ENCODE measurements at regions not wholly inside any gene's neighbourhood (a gene's known extent, or its start where the extent isn't known, plus 50 kb on each side); places are given as distances from the start of the nearest gene placed in this dataset.

- DNase-seq = no peak
- ATAC-seq (ENCODE audit: insufficient read depth, low read depth) = no peak
- no peaks in the 10 kb centered on the region for H3K4me1 ChIP-seq (ENCODE audit: insufficient read depth, low read length)
- no peak for TF ChIP-seq CTCF (IDR thresholded peaks at IDR 0.05; ENCODE audit: borderline replicate concordance, extremely low read depth, low read length, poor library complexity, severe bottlenecking)
- TF ChIP-seq EZH2 (IDR thresholded peaks at IDR 0.05; ENCODE audit: borderline replicate concordance, low read depth, low read length, severe bottlenecking) = no peak
- no peaks in the 10 kb centered on the region for H3K36me3 ChIP-seq (ENCODE audit: insufficient read depth, low read length)
- no peak overlapping the region for H3K27ac ChIP-seq (ENCODE audit: low read length)
- no peaks in the 10 kb centered on the region for H4K20me1 ChIP-seq (ENCODE audit: insufficient read depth, low read length)
- no peak overlapping the region for H3K4me2 ChIP-seq (ENCODE audit: insufficient read depth, low read length)
- H3K9me3 ChIP-seq (ENCODE audit: insufficient read depth, low read length, severe bottlenecking) = no peaks in the 10 kb centered on the region
- H3K4me3 ChIP-seq (ENCODE audit: low read depth in 1 of 2, low read length in 2 of 2) = no peak overlapping the region
- H3K9ac ChIP-seq (ENCODE audit: low read depth, low read length) = no peak overlapping the region
- no peaks in the 10 kb centered on the region for H3K79me2 ChIP-seq (ENCODE audit: insufficient read depth, low read length)
- H2AFZ ChIP-seq (ENCODE audit: low read depth, low read length) = no peak overlapping the region
- no peaks in the 10 kb centered on the region for H3K27me3 ChIP-seq (ENCODE audit: insufficient read depth, low read length, poor library complexity)
Measured at GRCh38 chr1:188117436-188117835, 1288.7 kb downstream of the PLA2G4A start.

GRCh38 chr1:188122646-188123045 lies 1293.9 kb downstream of the PLA2G4A start:
- Histone ChIP-seq H3K4me3 (ENCODE audit: low read depth in 1 of 2, low read length in 2 of 2) (no peak overlapping the region), H3K79me2 (ENCODE audit: insufficient read depth, low read length) (no peaks in the 10 kb centered on the region), H3K36me3 (ENCODE audit: insufficient read depth, low read length) (no peaks in the 10 kb centered on the region), H3K27ac (ENCODE audit: low read length) (no peak overlapping the region), H2AFZ (ENCODE audit: low read depth, low read length) (no peak overlapping the region), H3K4me2 (ENCODE audit: insufficient read depth, low read length) (no peak overlapping the region), H3K27me3 (ENCODE audit: insufficient read depth, low read length, poor library complexity) (no peaks in the 10 kb centered on the region), H3K9me3 (ENCODE audit: insufficient read depth, low read length, severe bottlenecking) (no peaks in the 10 kb centered on the region), H3K9ac (ENCODE audit: low read depth, low read length) (no peak overlapping the region), H4K20me1 (ENCODE audit: insufficient read depth, low read length) (no peaks in the 10 kb centered on the region), H3K4me1 (ENCODE audit: insufficient read depth, low read length) (no peaks in the 10 kb centered on the region)
- ATAC-seq (ENCODE audit: insufficient read depth, low read depth) (no peak), DNase-seq (no peak)
- TF ChIP-seq CTCF (IDR thresholded peaks at IDR 0.05; ENCODE audit: borderline replicate concordance, extremely low read depth, low read length, poor library complexity, severe bottlenecking) (no peak), EZH2 (IDR thresholded peaks at IDR 0.05; ENCODE audit: borderline replicate concordance, low read depth, low read length, severe bottlenecking) (no peak)

- H3K4me1 ChIP-seq (ENCODE audit: insufficient read depth, low read length) = no peaks in the 10 kb centered on the region
- H3K4me2 ChIP-seq (ENCODE audit: insufficient read depth, low read length) = no peak overlapping the region
- no peak overlapping the region for H3K4me3 ChIP-seq (ENCODE audit: low read depth in 1 of 2, low read length in 2 of 2)
- H3K27me3 ChIP-seq (ENCODE audit: insufficient read depth, low read length, poor library complexity) = no peaks in the 10 kb centered on the region
- no peak overlapping the region for H2AFZ ChIP-seq (ENCODE audit: low read depth, low read length)
- H3K9ac ChIP-seq (ENCODE audit: low read depth, low read length) = no peak overlapping the region
- no peaks in the 10 kb centered on the region for H3K36me3 ChIP-seq (ENCODE audit: insufficient read depth, low read length)
- no peak for ATAC-seq (ENCODE audit: insufficient read depth, low read depth)
- no peaks in the 10 kb centered on the region for H3K79me2 ChIP-seq (ENCODE audit: insufficient read depth, low read length)
- H3K9me3 ChIP-seq (ENCODE audit: insufficient read depth, low read length, severe bottlenecking) = no peaks in the 10 kb centered on the region
- H3K27ac ChIP-seq (ENCODE audit: low read length) = no peak overlapping the region
- no peak for DNase-seq
- TF ChIP-seq EZH2 (IDR thresholded peaks at IDR 0.05; ENCODE audit: borderline replicate concordance, low read depth, low read length, severe bottlenecking) (no peak), CTCF (IDR thresholded peaks at IDR 0.05; ENCODE audit: borderline replicate concordance, extremely low read depth, low read length, poor library complexity, severe bottlenecking) (no peak)
- no peaks in the 10 kb centered on the region for H4K20me1 ChIP-seq (ENCODE audit: insufficient read depth, low read length)
Measured at GRCh38 chr1:188127507-188127906, 1298.8 kb downstream of the PLA2G4A start.

GRCh38 chr1:188128761-188129160 lies 1300.0 kb downstream of the PLA2G4A start:
- Histone ChIP-seq H4K20me1 (ENCODE audit: insufficient read depth, low read length) (no peaks in the 10 kb centered on the region), H2AFZ (ENCODE audit: low read depth, low read length) (no peak overlapping the region), H3K9me3 (ENCODE audit: insufficient read depth, low read length, severe bottlenecking) (no peaks in the 10 kb centered on the region), H3K4me2 (ENCODE audit: insufficient read depth, low read length) (no peak overlapping the region), H3K4me3 (ENCODE audit: low read depth in 1 of 2, low read length in 2 of 2) (no peak overlapping the region), H3K27me3 (ENCODE audit: insufficient read depth, low read length, poor library complexity) (no peaks in the 10 kb centered on the region), H3K4me1 (ENCODE audit: insufficient read depth, low read length) (no peaks in the 10 kb centered on the region), H3K9ac (ENCODE audit: low read depth, low read length) (no peak overlapping the region), H3K36me3 (ENCODE audit: insufficient read depth, low read length) (no peaks in the 10 kb centered on the region), H3K27ac (ENCODE audit: low read length) (no peak overlapping the region), H3K79me2 (ENCODE audit: insufficient read depth, low read length) (no peaks in the 10 kb centered on the region)
- DNase-seq (no peak), ATAC-seq (ENCODE audit: insufficient read depth, low read depth) (no peak)
- no peak for TF ChIP-seq EZH2 (IDR thresholded peaks at IDR 0.05; ENCODE audit: borderline replicate concordance, low read depth, low read length, severe bottlenecking)
- TF ChIP-seq CTCF (IDR thresholded peaks at IDR 0.05; ENCODE audit: borderline replicate concordance, extremely low read depth, low read length, poor library complexity, severe bottlenecking) = no peak
